Psoas muscle (tissue), 7 donors: ENCODE measurements at regions not wholly inside any gene's neighbourhood (a gene's known extent, or its start where the extent isn't known, plus 50 kb on each side); places are given as distances from the start of the nearest gene placed in this dataset.

Experiments
- ATAC-seq, 4 donors: fragments of 200-7000 bp; cut with Tn5 transposase; one replicate each; pipeline ENCODE4 v1.9.1; 2020; ENCODE audit warnings: moderate library complexity in 3 of 4, mild to moderate bottlenecking in 2 of 4
- DNase-seq, 2 donors: peaks; one replicate each; pipeline ENCODE4 v3.0.0-alpha.2; 2020
- H3K27ac ChIP-seq: fragments of 200-600 bp; one replicate; pipeline ENCODE4 v1.8.0; 2022
- H3K27me3 ChIP-seq, 3 donors: fragments of 200-600 bp in 1 of 3; one replicate each; pipeline versions ENCODE4 v1.6.1 to v1.8.0; 2013 to 2022; ENCODE audit warnings: low read length in 2 of 3, mild to moderate bottlenecking in 2 of 3, moderate library complexity in 1 of 3; ENCODE audit not compliant: insufficient read depth in 3 of 3
- H3K36me3 ChIP-seq, 2 donors: fragments of 200-600 bp in 1 of 2; one replicate each; pipeline versions ENCODE4 v1.6.1 to v1.8.0; 2013 to 2022; ENCODE audit warnings: low read depth in 1 of 2, mild to moderate bottlenecking in 1 of 2, moderate library complexity in 1 of 2; ENCODE audit not compliant: insufficient read depth in 1 of 2
- H3K4me1 ChIP-seq: fragments of 200-600 bp; one replicate; pipeline ENCODE4 v1.8.0; 2022
- H3K4me3 ChIP-seq: fragments of 200-600 bp; one replicate; pipeline ENCODE4 v1.8.0; 2022; ENCODE audit warnings: mild to moderate bottlenecking
- H3K9me3 ChIP-seq: fragments of 200-600 bp; one replicate; pipeline ENCODE4 v1.8.0; 2022
- WGBS, 3 donors: extraction: QIAGEN DNeasy Blood & Tissue Kit; methylation state at CpG; one replicate each; pipeline versions ENCODE4 v1.1.6 to v1.1.7; 2013; 5-methylcytosine and 5-hydroxymethylcytosine counted together
- intact Hi-C, 2 donors: fragments of 100-400 bp; cut with DNase I; formaldehyde crosslinking; loops; one replicate each; pipeline versions ENCODE4 v1.11.0 to v1.14.2; 2022
- TF ChIP-seq, protein P1 (sequence below): fragments of 200-600 bp; IDR thresholded peaks from one replicate; pipeline ENCODE4 v1.8.0; 2022; ENCODE audit warnings: antibody characterized with exemption
- donor health status: healthy with polysubstance abuse.
- donor health status: DM: no; HTN: no; CAD: no; lungs with moderate emphysema.
- donor health status: Bipolar disorder and iron deficiency.
- donor health status: healthy.
- donor health status: DM: yes; HTN: yes; CAD: no.
- donor health status: DM: no; HTN: no; CAD: no.
- donor health status: DM: yes; HTN: yes; CAD: no.

GRCh38 chr13:22154041-22154440 is 483.2 kb downstream of the FGF9 start:
- no peak for ATAC-seq

DNA sequence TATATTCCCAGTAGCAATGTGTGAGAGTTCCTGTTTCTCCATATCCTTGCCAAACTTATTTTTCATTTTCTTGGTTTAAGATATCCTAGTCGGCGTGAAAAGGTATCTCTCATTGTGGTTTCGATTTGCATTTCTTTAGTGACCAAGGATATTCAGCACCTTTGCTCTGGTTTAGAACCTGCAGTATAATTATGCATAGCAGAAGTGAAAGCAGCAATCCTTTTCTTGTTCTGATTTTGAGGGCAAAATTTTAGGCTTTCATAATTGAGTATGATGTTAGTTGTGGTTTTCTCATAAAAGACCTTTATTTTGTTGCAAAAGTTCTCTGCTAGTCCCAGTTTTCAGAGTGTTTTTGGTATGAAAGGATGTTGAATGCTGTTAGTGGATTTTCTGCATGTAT is 491.0 kb downstream of the FGF9 start:
- intact Hi-C loops, result no loop called here
- H3K4me1 ChIP-seq, result no peaks in the 10 kb centered on the region
- no peaks in the 10 kb centered on the region for H3K36me3 ChIP-seq
- no peak for DNase-seq
- H3K9me3 ChIP-seq, result no peaks in the 10 kb centered on the region
- no peaks in the 10 kb centered on the region for H3K27me3 ChIP-seq
- TF ChIP-seq, protein P1, sequence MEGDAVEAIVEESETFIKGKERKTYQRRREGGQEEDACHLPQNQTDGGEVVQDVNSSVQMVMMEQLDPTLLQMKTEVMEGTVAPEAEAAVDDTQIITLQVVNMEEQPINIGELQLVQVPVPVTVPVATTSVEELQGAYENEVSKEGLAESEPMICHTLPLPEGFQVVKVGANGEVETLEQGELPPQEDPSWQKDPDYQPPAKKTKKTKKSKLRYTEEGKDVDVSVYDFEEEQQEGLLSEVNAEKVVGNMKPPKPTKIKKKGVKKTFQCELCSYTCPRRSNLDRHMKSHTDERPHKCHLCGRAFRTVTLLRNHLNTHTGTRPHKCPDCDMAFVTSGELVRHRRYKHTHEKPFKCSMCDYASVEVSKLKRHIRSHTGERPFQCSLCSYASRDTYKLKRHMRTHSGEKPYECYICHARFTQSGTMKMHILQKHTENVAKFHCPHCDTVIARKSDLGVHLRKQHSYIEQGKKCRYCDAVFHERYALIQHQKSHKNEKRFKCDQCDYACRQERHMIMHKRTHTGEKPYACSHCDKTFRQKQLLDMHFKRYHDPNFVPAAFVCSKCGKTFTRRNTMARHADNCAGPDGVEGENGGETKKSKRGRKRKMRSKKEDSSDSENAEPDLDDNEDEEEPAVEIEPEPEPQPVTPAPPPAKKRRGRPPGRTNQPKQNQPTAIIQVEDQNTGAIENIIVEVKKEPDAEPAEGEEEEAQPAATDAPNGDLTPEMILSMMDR, result no peak
- no peak overlapping the region for H3K27ac ChIP-seq
- H3K4me3 ChIP-seq, result no peak overlapping the region
- ATAC-seq, result no peak
- WGBS, 3 donors, result 91 to 92% (median 92%) methylated on average over 3 of the region's 3 CpGs

More at GRCh38 chr13:22154041-22154440, 483.2 kb downstream of the FGF9 start:
- 81 to 92% (median 89%) methylated on average over 3 of the region's 3 CpGs for WGBS, 3 donors
- Histone ChIP-seq H3K27ac (no peak overlapping the region), H3K4me1 (no peaks in the 10 kb centered on the region), H3K27me3 (peaks cover 0 to 3% (median 0%) of the 10 kb centered on the region in 3 donors), H3K9me3 (no peaks in the 10 kb centered on the region), H3K36me3 (no peaks in the 10 kb centered on the region), H3K4me3 (no peak overlapping the region)
- no peak for DNase-seq
- intact Hi-C loops, result no loop called here
- TF ChIP-seq, protein P1, result no peak

DNA sequence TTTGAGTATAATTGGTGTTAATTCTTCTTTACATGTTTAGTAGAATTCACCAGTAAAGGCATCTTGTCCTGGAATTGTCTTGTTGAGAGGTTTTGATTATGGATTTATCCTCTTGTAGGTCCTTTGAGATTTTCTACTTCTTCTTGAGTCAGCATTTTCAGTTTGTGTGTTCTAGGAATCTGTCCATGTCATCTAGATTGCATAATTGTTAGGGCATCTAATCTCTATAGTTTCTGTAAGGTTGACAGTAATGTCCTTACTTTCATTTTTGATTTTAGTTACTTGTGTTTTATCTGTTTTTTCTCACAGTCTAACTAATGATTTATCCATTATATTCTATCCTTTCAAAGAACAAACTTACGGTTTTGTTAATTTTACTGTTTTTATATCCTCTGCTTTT is 492.0 kb downstream of the FGF9 start:
- Histone ChIP-seq H3K36me3 (no peaks in the 10 kb centered on the region), H3K27ac (no peak overlapping the region), H3K4me1 (no peaks in the 10 kb centered on the region), H3K27me3 (no peaks in the 10 kb centered on the region), H3K9me3 (no peaks in the 10 kb centered on the region), H3K4me3 (no peak overlapping the region)
- DNase-seq (no peak), ATAC-seq (no peak)
- intact Hi-C loops, result no loop called here
- TF ChIP-seq, protein P1, result no peak
- 79 to 93% (median 86%) methylated on average over 1 of the region's 1 CpG for WGBS, 3 donors

GRCh38 chr13:22168437-22169190 is 497.7 kb downstream of the FGF9 start:
- no peaks in the 10 kb centered on the region for H3K36me3 ChIP-seq
- H3K4me3 ChIP-seq, result no peak overlapping the region
- no peaks in the 10 kb centered on the region for H3K9me3 ChIP-seq
- TF ChIP-seq, protein P1, result no peak
- H3K27ac ChIP-seq, result no peak overlapping the region
- ATAC-seq (no peak), DNase-seq (no peak)
- 38% methylated on average over 11 of the region's 11 CpGs for whole genome bisulfite sequencing, 3 donors
- H3K27me3 ChIP-seq, result peaks cover 0 to 4% (median 0%) of the 10 kb centered on the region in 3 donors
- intact Hi-C loops, result no loop called here
- H3K4me1 ChIP-seq, result no peaks in the 10 kb centered on the region

GRCh38 chr13:22169473-22169872 is 498.6 kb downstream of the FGF9 start:
- intact Hi-C loops, result no loop called here

More at GRCh38 chr13:22169473-22169872, 498.6 kb downstream of the FGF9 start:
- Histone ChIP-seq H3K4me1 (no peaks in the 10 kb centered on the region), H3K4me3 (no peak overlapping the region), H3K27me3 (peaks cover 0 to 4% (median 0%) of the 10 kb centered on the region in 3 donors), H3K27ac (no peak overlapping the region), H3K36me3 (no peaks in the 10 kb centered on the region), H3K9me3 (no peaks in the 10 kb centered on the region)
- DNase-seq (no peak), ATAC-seq (no peak)
- 73 to 80% (median 73%) methylated on average over 2 of the region's 2 CpGs for WGBS, 3 donors
- TF ChIP-seq, protein P1, result no peak
